Neuronal stem cell (in vitro differentiated cells): ENCODE measurements at regions not wholly inside any gene's neighbourhood (a gene's known extent, or its start where the extent isn't known, plus 50 kb on each side); places are given as distances from the start of the nearest gene placed in this dataset.

Experiments
- DNase-seq: peaks from one replicate; pipeline ENCODE4 v3.0.0-alpha.2; 2013; ENCODE audit warnings: low spot score
- H2AFZ ChIP-seq: one replicate; pipeline ENCODE4 v1.6.1; 2013; ENCODE audit warnings: mild to moderate bottlenecking, low read length, inconsistent platforms
- H2AK5ac ChIP-seq: 2 replicates; pipeline ENCODE4 v1.6.1; 2013; ENCODE audit warnings: low read depth, mild to moderate bottlenecking, inconsistent platforms, low read length, moderate library complexity, mixed read lengths
- H2BK120ac ChIP-seq: 2 replicates; pipeline ENCODE4 v1.6.1; 2013; ENCODE audit warnings: low read depth, mild to moderate bottlenecking, inconsistent platforms, low read length, moderate library complexity, mixed read lengths
- H2BK12ac ChIP-seq: one replicate; pipeline ENCODE4 v1.6.1; 2013; ENCODE audit warnings: low read length, inconsistent platforms
- H2BK15ac ChIP-seq: 2 replicates; pipeline ENCODE4 v1.6.1; 2013; ENCODE audit warnings: mild to moderate bottlenecking, low read length, inconsistent platforms, mixed read lengths
- H2BK5ac ChIP-seq: one replicate; pipeline ENCODE4 v1.6.1; 2013; ENCODE audit warnings: inconsistent platforms, mild to moderate bottlenecking, low read length, moderate library complexity
- H3K14ac ChIP-seq: one replicate; pipeline ENCODE4 v1.6.1; 2013; ENCODE audit warnings: low read length, inconsistent platforms
- H3K18ac ChIP-seq: 2 replicates; pipeline ENCODE4 v1.6.1; 2013; ENCODE audit warnings: low read length, inconsistent platforms
- H3K23ac ChIP-seq: 2 replicates; pipeline ENCODE4 v1.6.1; 2013; ENCODE audit warnings: low read depth, mild to moderate bottlenecking, mixed read lengths, low read length, inconsistent platforms; ENCODE audit not compliant: poor library complexity
- H3K27ac ChIP-seq: replicated peaks from 3 replicates; pipeline ENCODE4 v1.5.1; 2013; ENCODE audit warnings: low read length, inconsistent platforms
- H3K27me3 ChIP-seq, 3 experiments: 2 replicates each; pipeline ENCODE4 v1.6.1; 2013; ENCODE audit warnings: low read length in 3 of 3, mild to moderate bottlenecking in 2 of 3, inconsistent platforms in 1 of 3, low read depth in 1 of 3, mixed read lengths in 1 of 3, moderate library complexity in 1 of 3; ENCODE audit not compliant: control insufficient read depth in 3 of 3, insufficient read depth in 3 of 3
- H3K36me3 ChIP-seq, 2 donors: replicated peaks in 1 of 2; 2 replicates each; pipeline ENCODE4 v1.6.1; 2013; ENCODE audit warnings: low read length in 2 of 2; ENCODE audit not compliant: control insufficient read depth in 2 of 2, insufficient read depth in 2 of 2
- H3K4ac ChIP-seq: 2 replicates; pipeline ENCODE4 v1.6.1; 2013; ENCODE audit warnings: inconsistent platforms, mild to moderate bottlenecking, low read length, moderate library complexity
- H3K4me1 ChIP-seq, 2 donors: 1 replicate in 1 of 2; 2 replicates in 1 of 2; pipeline ENCODE4 v1.6.1; 2013; ENCODE audit warnings: low read length in 2 of 2, low read depth in 1 of 2; ENCODE audit not compliant: control insufficient read depth in 2 of 2, insufficient read depth in 1 of 2
- H3K4me2 ChIP-seq: one replicate; pipeline ENCODE4 v1.6.1; 2013; ENCODE audit warnings: mild to moderate bottlenecking, low read length, inconsistent platforms; ENCODE audit not compliant: insufficient read depth, poor library complexity, severe bottlenecking
- H3K4me3 ChIP-seq, 2 donors: 2 replicates each; pipeline ENCODE4 v1.5.1; 2013; ENCODE audit warnings: low read length in 2 of 2, mild to moderate bottlenecking in 2 of 2, inconsistent platforms in 1 of 2, moderate library complexity in 1 of 2
- H3K79me1 ChIP-seq: one replicate; pipeline ENCODE4 v1.6.1; 2013; ENCODE audit warnings: low read depth, mild to moderate bottlenecking, inconsistent platforms, low read length, moderate library complexity
- H3K9ac ChIP-seq: one replicate; pipeline ENCODE4 v1.6.1; 2013; ENCODE audit warnings: mild to moderate bottlenecking, low read depth, low read length, inconsistent platforms; ENCODE audit not compliant: poor library complexity
- H3K9me3 ChIP-seq, 2 donors: replicated peaks in 1 of 2; 2 replicates each; pipeline versions ENCODE3 to v1.6.1; 2013; ENCODE audit warnings: low read length in 2 of 2, mild to moderate bottlenecking in 2 of 2, inconsistent platforms in 1 of 2, low read depth in 1 of 2, mixed read lengths in 1 of 2, moderate library complexity in 1 of 2; ENCODE audit not compliant: control insufficient read depth in 2 of 2, insufficient read depth in 1 of 2
- H4K8ac ChIP-seq: one replicate; pipeline ENCODE4 v1.6.1; 2013; ENCODE audit warnings: low read depth, mild to moderate bottlenecking, inconsistent platforms, low read length, moderate library complexity
- H4K91ac ChIP-seq: one replicate; pipeline ENCODE4 v1.6.1; 2013; ENCODE audit warnings: low read length, low read depth, mild to moderate bottlenecking, inconsistent platforms; ENCODE audit not compliant: poor library complexity
- WGBS, 2 donors: extraction: QIAGEN DNeasy Blood & Tissue Kit; methylation state at CpG; one replicate each; pipeline ENCODE4 v1.1.7; 2013; ENCODE audit warnings: missing lambda C conversion rate in 2 of 2, mixed read lengths in 1 of 2; ENCODE audit not compliant: insufficient read length in 2 of 2, insufficient replicate concordance in 1 of 2; ENCODE audit errors: extremely low coverage in 2 of 2; 5-methylcytosine and 5-hydroxymethylcytosine counted together

DNA sequence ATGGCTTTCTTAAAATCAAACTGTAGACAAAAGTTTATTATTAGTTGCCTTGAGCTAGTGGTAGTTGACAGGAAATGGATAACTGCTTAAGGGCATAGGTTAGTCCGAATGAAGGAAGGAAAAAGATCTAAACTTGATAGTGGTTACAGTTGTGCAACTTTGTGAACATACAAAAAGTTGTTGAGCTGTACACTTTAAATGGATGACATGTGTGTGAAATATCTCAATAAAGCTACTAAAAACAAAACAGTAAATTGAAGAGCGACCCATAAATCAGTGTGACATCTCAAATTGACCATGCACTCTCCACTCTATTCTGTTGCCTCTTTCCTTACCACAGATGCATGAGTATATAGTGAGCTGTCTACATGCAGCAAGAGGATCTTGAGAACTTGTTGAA is 1757.8 kb downstream of the PCDH9 start:
- Histone ChIP-seq H3K4me2 (no peak overlapping the region), H3K27me3 (no peaks in the 10 kb centered on the region), H4K91ac (no peak overlapping the region), H3K36me3 (no peaks in the 10 kb centered on the region), H3K4ac (no peak overlapping the region), H2AFZ (no peak overlapping the region), H3K4me1 (no peaks in the 10 kb centered on the region), H3K18ac (no peak overlapping the region), H3K23ac (no peak overlapping the region), H4K8ac (no peak overlapping the region), H3K14ac (no peak overlapping the region), H2BK15ac (no peak overlapping the region), H2AK5ac (no peak overlapping the region), H2BK120ac (no peak overlapping the region), H3K9ac (no peak overlapping the region), H2BK5ac (no peak overlapping the region), H3K9me3 (no peaks in the 10 kb centered on the region), H3K27ac (no peak overlapping the region), H3K79me1 (no peaks in the 10 kb centered on the region), H3K4me3 (no peak overlapping the region), H2BK12ac (no peak overlapping the region)
- no CpG with 5 or more reads among the region's 2 CpGs for WGBS, 2 donors
- DNase-seq, result no peak

DNA sequence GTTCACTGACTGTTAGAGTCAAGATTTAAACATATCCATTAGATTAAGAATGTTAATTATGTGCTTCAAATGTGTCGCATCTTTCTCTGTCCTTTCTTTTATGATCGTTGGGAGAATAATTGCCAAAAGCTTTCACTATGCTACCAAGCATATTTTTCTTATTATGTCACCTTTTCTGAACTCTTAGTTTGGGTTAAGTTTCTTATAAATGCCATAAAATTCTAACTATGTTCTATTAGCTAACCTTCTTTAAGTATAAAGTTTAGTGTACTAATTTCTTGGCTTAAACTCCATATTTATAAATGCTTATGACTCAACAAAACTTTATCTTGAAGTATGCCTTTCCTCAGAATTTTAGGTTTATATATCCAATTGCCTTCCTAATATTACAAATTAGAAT is 1759.4 kb downstream of the PCDH9 start:
- no peak overlapping the region for H2AFZ ChIP-seq
- H4K91ac ChIP-seq, result no peak overlapping the region
- H2BK15ac ChIP-seq, result no peak overlapping the region
- H3K4me3 ChIP-seq, result no peak overlapping the region
- no peak overlapping the region for H4K8ac ChIP-seq
- H2BK120ac ChIP-seq, result no peak overlapping the region
- H3K9me3 ChIP-seq, result no peaks in the 10 kb centered on the region
- no peaks in the 10 kb centered on the region for H3K4me1 ChIP-seq
- no CpG with 5 or more reads among the region's 2 CpGs for WGBS, 2 donors
- H2BK5ac ChIP-seq, result no peak overlapping the region
- H3K4me2 ChIP-seq, result no peak overlapping the region
- H3K9ac ChIP-seq, result no peak overlapping the region
- no peak overlapping the region for H3K23ac ChIP-seq
- H3K27me3 ChIP-seq, result no peaks in the 10 kb centered on the region
- H3K18ac ChIP-seq, result no peak overlapping the region
- no peak overlapping the region for H2AK5ac ChIP-seq
- H3K27ac ChIP-seq, result no peak overlapping the region
- no peak overlapping the region for H2BK12ac ChIP-seq
- H3K4ac ChIP-seq, result no peak overlapping the region
- no peaks in the 10 kb centered on the region for H3K36me3 ChIP-seq
- H3K14ac ChIP-seq, result no peak overlapping the region
- DNase-seq, result no peak
- H3K79me1 ChIP-seq, result no peaks in the 10 kb centered on the region

DNA sequence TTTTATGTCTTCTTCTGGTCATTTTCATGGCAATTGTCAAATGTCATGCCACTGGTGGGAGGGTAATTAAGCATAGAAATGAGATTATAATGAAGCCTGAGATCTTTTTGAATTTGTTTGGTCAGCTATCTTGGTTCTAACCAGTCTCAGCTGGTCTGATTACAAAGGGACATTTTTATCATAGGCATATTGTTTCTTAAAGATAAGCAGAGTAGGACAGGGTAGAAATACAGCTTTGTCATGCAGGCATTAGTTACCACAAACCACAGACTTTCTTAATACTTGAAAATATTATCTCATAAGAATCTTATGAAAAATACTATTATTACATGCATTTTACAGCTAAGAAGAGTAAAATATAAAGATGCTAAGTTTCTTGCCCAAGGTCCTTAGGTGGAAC is 1761.5 kb downstream of the PCDH9 start:
- no peaks in the 10 kb centered on the region for H3K27me3 ChIP-seq
- no peaks in the 10 kb centered on the region for H3K36me3 ChIP-seq
- no peaks in the 10 kb centered on the region for H3K4me1 ChIP-seq
- H3K4me2 ChIP-seq, result no peak overlapping the region
- H2BK15ac ChIP-seq, result no peak overlapping the region
- H3K18ac ChIP-seq, result no peak overlapping the region
- no peak overlapping the region for H3K27ac ChIP-seq
- H2AFZ ChIP-seq, result peak overlapping the region; percentile 36
- H3K4ac ChIP-seq, result no peak overlapping the region
- H3K79me1 ChIP-seq, result no peaks in the 10 kb centered on the region
- H3K9me3 ChIP-seq, result no peaks in the 10 kb centered on the region
- no peak overlapping the region for H3K4me3 ChIP-seq
- H2BK5ac ChIP-seq, result no peak overlapping the region
- no peak overlapping the region for H2BK120ac ChIP-seq
- H2AK5ac ChIP-seq, result no peak overlapping the region
- no peak overlapping the region for H3K14ac ChIP-seq
- no peak overlapping the region for H3K9ac ChIP-seq
- DNase-seq, result no peak
- H4K91ac ChIP-seq, result no peak overlapping the region
- H2BK12ac ChIP-seq, result no peak overlapping the region
- H3K23ac ChIP-seq, result no peak overlapping the region
- H4K8ac ChIP-seq, result no peak overlapping the region

DNA sequence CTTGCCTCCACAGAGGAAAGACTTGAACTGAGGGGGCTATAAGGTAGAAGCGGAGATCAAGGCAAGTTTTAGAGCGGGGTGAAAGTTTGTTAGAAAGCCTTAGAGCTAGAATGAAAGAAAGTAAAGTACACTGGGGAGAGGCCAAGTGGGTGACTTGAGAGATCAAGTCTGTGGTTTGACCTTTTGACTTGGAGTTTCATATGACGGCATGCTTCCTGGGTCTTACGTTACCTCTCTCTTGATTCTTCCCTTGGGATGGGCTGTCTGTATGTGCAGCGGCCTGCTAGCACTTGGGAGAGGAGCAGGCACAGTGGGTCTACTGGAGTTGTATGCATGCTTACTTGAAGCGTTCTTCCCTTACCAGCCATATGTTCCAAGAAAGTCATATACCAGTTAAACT is 1768.5 kb downstream of the PCDH9 start:
- H3K9ac ChIP-seq, result no peak overlapping the region
- no peak overlapping the region for H3K14ac ChIP-seq
- no peak overlapping the region for H2BK15ac ChIP-seq
- H3K4me1 ChIP-seq, result no peaks in the 10 kb centered on the region
- H4K8ac ChIP-seq, result no peak overlapping the region
- no peak overlapping the region for H3K18ac ChIP-seq
- no peak overlapping the region for H2BK120ac ChIP-seq
- WGBS, 2 donors, result no CpG with 5 or more reads among the region's 6 CpGs
- no peak overlapping the region for H3K27ac ChIP-seq
- no peaks in the 10 kb centered on the region for H3K27me3 ChIP-seq
- H2BK5ac ChIP-seq, result no peak overlapping the region
- H3K4ac ChIP-seq, result no peak overlapping the region
- no peaks in the 10 kb centered on the region for H3K9me3 ChIP-seq
- no peak overlapping the region for H3K4me2 ChIP-seq
- no peak overlapping the region for H2AFZ ChIP-seq
- H3K4me3 ChIP-seq, result no peak overlapping the region
- H3K79me1 ChIP-seq, result no peaks in the 10 kb centered on the region
- no peak overlapping the region for H2AK5ac ChIP-seq
- DNase-seq, result no peak
- H4K91ac ChIP-seq, result no peak overlapping the region
- no peaks in the 10 kb centered on the region for H3K36me3 ChIP-seq
- H3K23ac ChIP-seq, result no peak overlapping the region
- no peak overlapping the region for H2BK12ac ChIP-seq
